ENCODE measurements at regions not wholly inside any gene's neighbourhood (a gene's known extent, or its start where the extent isn't known, plus 50 kb on each side); places are given as distances from the start of the nearest gene placed in this dataset.

GRCh38 chr11:28674433-28675103 lies 566.4 kb downstream of the METTL15 start:
- FAIRE-seq (no peak), DNase-seq (ENCODE audit: insufficient read length, low spot score) (no peak)
- no peak for TF ChIP-seq POLR2A (IDR thresholded peaks at IDR 0.05; ENCODE audit: low read depth, low read length)
- no peak for TF ChIP-seq PAX5 (IDR thresholded peaks at IDR 0.05; ENCODE audit: insufficient read depth, low read length, severe bottlenecking)
- TF ChIP-seq TAF1 (IDR thresholded peaks at IDR 0.05; ENCODE audit: low read depth, low read length), result no peak

- TF ChIP-seq POU2F2 (IDR thresholded peaks at IDR 0.05; ENCODE audit: low read depth, low read length), result no peak
- TF ChIP-seq POLR2A (IDR thresholded peaks at IDR 0.05; ENCODE audit: low read depth, low read length), result no peak
- TF ChIP-seq TAF1 (IDR thresholded peaks at IDR 0.05; ENCODE audit: low read depth, low read length), result no peak
- no peak for TF ChIP-seq POLR2AphosphoS5 (IDR thresholded peaks at IDR 0.05; ENCODE audit: low read depth, low read length)
- FAIRE-seq, result no peak
- no peak for DNase-seq (ENCODE audit: insufficient read length, low spot score)
Measured at GRCh38 chr11:28673691-28674432, 565.7 kb downstream of the METTL15 start.

- no peak for FAIRE-seq
- no peak for TF ChIP-seq POU2F2 (IDR thresholded peaks at IDR 0.05; ENCODE audit: low read depth, low read length)
- TF ChIP-seq POLR2A (IDR thresholded peaks at IDR 0.05; ENCODE audit: low read depth, low read length), result no peak
- no peak for TF ChIP-seq PAX5 (IDR thresholded peaks at IDR 0.05; ENCODE audit: insufficient read depth, low read length, severe bottlenecking)
- TF ChIP-seq SPI1 (IDR thresholded peaks at IDR 0.05; ENCODE audit: low read depth, low read length), result no peak
- TF ChIP-seq POLR2AphosphoS5 (IDR thresholded peaks at IDR 0.05; ENCODE audit: low read depth, low read length), result no peak
- no peak for TF ChIP-seq TAF1 (IDR thresholded peaks at IDR 0.05; ENCODE audit: low read depth, low read length)
- no peak for DNase-seq (ENCODE audit: insufficient read length, low spot score)
Measured at GRCh38 chr11:28671274-28671673, 563.1 kb downstream of the METTL15 start.

GRCh38 chr11:28666632-28667031 lies 558.4 kb downstream of the METTL15 start:
- TF ChIP-seq POU2F2 (IDR thresholded peaks at IDR 0.05; ENCODE audit: low read depth, low read length) (no peak), POLR2A (IDR thresholded peaks at IDR 0.05; ENCODE audit: low read depth, low read length) (no peak), POLR2AphosphoS5 (IDR thresholded peaks at IDR 0.05; ENCODE audit: low read depth, low read length) (no peak), PAX5 (IDR thresholded peaks at IDR 0.05; ENCODE audit: insufficient read depth, low read length, severe bottlenecking) (no peak), SPI1 (IDR thresholded peaks at IDR 0.05; ENCODE audit: low read depth, low read length) (no peak), TAF1 (IDR thresholded peaks at IDR 0.05; ENCODE audit: low read depth, low read length) (no peak)
- no peak for DNase-seq (ENCODE audit: insufficient read length, low spot score)
- no peak for FAIRE-seq

- TF ChIP-seq POU2F2 (IDR thresholded peaks at IDR 0.05; ENCODE audit: low read depth, low read length), result no peak
- TF ChIP-seq PAX5 (IDR thresholded peaks at IDR 0.05; ENCODE audit: insufficient read depth, low read length, severe bottlenecking), result no peak
- DNase-seq (ENCODE audit: insufficient read length, low spot score), result no peak
- no peak for FAIRE-seq
Measured at GRCh38 chr11:28659716-28660348, 551.6 kb downstream of the METTL15 start.

GRCh38 chr11:28657378-28658030 lies 549.3 kb downstream of the METTL15 start:
- FAIRE-seq, result no peak
- no peak for DNase-seq (ENCODE audit: insufficient read length, low spot score)
- no peak for TF ChIP-seq PAX5 (IDR thresholded peaks at IDR 0.05; ENCODE audit: insufficient read depth, low read length, severe bottlenecking)

- no peak for DNase-seq (ENCODE audit: insufficient read length, low spot score)
- no peak for FAIRE-seq
- TF ChIP-seq POLR2AphosphoS5 (IDR thresholded peaks at IDR 0.05; ENCODE audit: low read depth, low read length) (no peak), SPI1 (IDR thresholded peaks at IDR 0.05; ENCODE audit: low read depth, low read length) (no peak), POLR2A (IDR thresholded peaks at IDR 0.05; ENCODE audit: low read depth, low read length) (no peak), PAX5 (IDR thresholded peaks at IDR 0.05; ENCODE audit: insufficient read depth, low read length, severe bottlenecking) (no peak), TAF1 (IDR thresholded peaks at IDR 0.05; ENCODE audit: low read depth, low read length) (no peak), POU2F2 (IDR thresholded peaks at IDR 0.05; ENCODE audit: low read depth, low read length) (no peak)
Measured at GRCh38 chr11:28654191-28654590, 546.0 kb downstream of the METTL15 start.

- DNase-seq (ENCODE audit: insufficient read length, low spot score), result no peak
- TF ChIP-seq POLR2A (IDR thresholded peaks at IDR 0.05; ENCODE audit: low read depth, low read length), result no peak
- TF ChIP-seq PAX5 (IDR thresholded peaks at IDR 0.05; ENCODE audit: insufficient read depth, low read length, severe bottlenecking), result no peak
- TF ChIP-seq POLR2AphosphoS5 (IDR thresholded peaks at IDR 0.05; ENCODE audit: low read depth, low read length), result no peak
- TF ChIP-seq SPI1 (IDR thresholded peaks at IDR 0.05; ENCODE audit: low read depth, low read length), result no peak
- no peak for TF ChIP-seq POU2F2 (IDR thresholded peaks at IDR 0.05; ENCODE audit: low read depth, low read length)
- no peak for TF ChIP-seq TAF1 (IDR thresholded peaks at IDR 0.05; ENCODE audit: low read depth, low read length)
- FAIRE-seq, result no peak
Measured at GRCh38 chr11:28649922-28650321, 541.7 kb downstream of the METTL15 start.

- TF ChIP-seq PAX5 (IDR thresholded peaks at IDR 0.05; ENCODE audit: insufficient read depth, low read length, severe bottlenecking) (no peak), TAF1 (IDR thresholded peaks at IDR 0.05; ENCODE audit: low read depth, low read length) (no peak), POLR2A (IDR thresholded peaks at IDR 0.05; ENCODE audit: low read depth, low read length) (no peak), SPI1 (IDR thresholded peaks at IDR 0.05; ENCODE audit: low read depth, low read length) (no peak), POLR2AphosphoS5 (IDR thresholded peaks at IDR 0.05; ENCODE audit: low read depth, low read length) (no peak)
- FAIRE-seq, result no peak
- no peak for DNase-seq (ENCODE audit: insufficient read length, low spot score)
Measured at GRCh38 chr11:28636566-28636965, 528.4 kb downstream of the METTL15 start.
